Stomach (tissue), 4 donors: ENCODE measurements at regions not wholly inside any gene's neighbourhood (a gene's known extent, or its start where the extent isn't known, plus 50 kb on each side); places are given as distances from the start of the nearest gene placed in this dataset.

Source experiments
- EP300 ChIP-seq: sonication (generic); formaldehyde crosslinking; IDR thresholded peaks from one replicate; pipeline ENCODE4 v1.6.1; 2017; ENCODE audit warnings: antibody characterized with exemption
- POLR2A ChIP-seq, 4 donors: fragments of 450-650 bp; IDR thresholded peaks; one replicate each; pipeline ENCODE4 v1.6.1; 2016; ENCODE audit warnings: antibody characterized with exemption in 4 of 4, control low read depth in 2 of 4, mild to moderate bottlenecking in 1 of 4, moderate library complexity in 1 of 4
- POLR2AphosphoS5 ChIP-seq, 3 donors: sonication (generic); formaldehyde crosslinking; IDR thresholded peaks; one replicate each; pipeline ENCODE4 v1.6.1; 2016; ENCODE audit warnings: antibody characterized with exemption in 3 of 3
- TF ChIP-seq, protein P1 (sequence below), 7 experiments: fragments of 450-650 bp in 4 of 7; fragments of 200-600 bp in 3 of 7; sonication (generic) in 3 of 7; IDR thresholded peaks; one replicate each; pipeline ENCODE4 v1.5.1; 2016 to 2019; ENCODE audit warnings: antibody characterized with exemption in 7 of 7, control low read depth in 2 of 7, mild to moderate bottlenecking in 1 of 7

DNA sequence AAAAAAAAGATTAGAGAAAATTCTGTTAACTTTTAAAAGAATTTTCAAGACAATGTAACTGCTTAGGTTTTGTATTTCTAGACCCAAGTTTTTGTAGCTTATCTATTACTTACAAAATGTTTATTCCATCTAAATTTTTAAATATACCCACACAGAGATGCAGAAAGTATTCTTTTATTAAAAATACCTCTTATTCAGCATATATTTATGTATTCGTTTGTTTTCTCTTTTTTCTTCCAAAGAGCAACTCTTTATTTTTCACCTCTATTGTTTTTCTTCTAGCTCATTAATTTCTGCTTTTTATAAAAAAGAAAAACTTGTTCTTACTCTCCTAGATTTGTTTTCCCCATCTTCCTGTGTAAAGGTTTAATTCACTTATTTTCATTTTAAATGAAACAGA, 180.3 kb downstream of the ZDHHC21 start:
- TF ChIP-seq, protein P1, sequence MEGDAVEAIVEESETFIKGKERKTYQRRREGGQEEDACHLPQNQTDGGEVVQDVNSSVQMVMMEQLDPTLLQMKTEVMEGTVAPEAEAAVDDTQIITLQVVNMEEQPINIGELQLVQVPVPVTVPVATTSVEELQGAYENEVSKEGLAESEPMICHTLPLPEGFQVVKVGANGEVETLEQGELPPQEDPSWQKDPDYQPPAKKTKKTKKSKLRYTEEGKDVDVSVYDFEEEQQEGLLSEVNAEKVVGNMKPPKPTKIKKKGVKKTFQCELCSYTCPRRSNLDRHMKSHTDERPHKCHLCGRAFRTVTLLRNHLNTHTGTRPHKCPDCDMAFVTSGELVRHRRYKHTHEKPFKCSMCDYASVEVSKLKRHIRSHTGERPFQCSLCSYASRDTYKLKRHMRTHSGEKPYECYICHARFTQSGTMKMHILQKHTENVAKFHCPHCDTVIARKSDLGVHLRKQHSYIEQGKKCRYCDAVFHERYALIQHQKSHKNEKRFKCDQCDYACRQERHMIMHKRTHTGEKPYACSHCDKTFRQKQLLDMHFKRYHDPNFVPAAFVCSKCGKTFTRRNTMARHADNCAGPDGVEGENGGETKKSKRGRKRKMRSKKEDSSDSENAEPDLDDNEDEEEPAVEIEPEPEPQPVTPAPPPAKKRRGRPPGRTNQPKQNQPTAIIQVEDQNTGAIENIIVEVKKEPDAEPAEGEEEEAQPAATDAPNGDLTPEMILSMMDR (IDR thresholded peaks at IDR 0.05), result no peak
- no peak for TF ChIP-seq POLR2A (IDR thresholded peaks at IDR 0.05)
- no peak for TF ChIP-seq POLR2AphosphoS5 (IDR thresholded peaks at IDR 0.05)
- TF ChIP-seq EP300, result no peak
